Fibroblast of skin of scalp (primary cell): ENCODE measurements at regions not wholly inside any gene's neighbourhood (a gene's known extent, or its start where the extent isn't known, plus 50 kb on each side); places are given as distances from the start of the nearest gene placed in this dataset.

Experiments used
- DNase-seq: peaks from one replicate; pipeline ENCODE4 v3.0.0-alpha.2; 2013

- DNase-seq: no peak
These were observed 95.7 kb downstream of the VAPA start for GRCh38 chr18:10009321-10010144.

GRCh38 chr18:10010611-10011015, 96.8 kb downstream of the VAPA start:
- DNase-seq: peak; percentile 91

GRCh38 chr18:10011061-10011460, 97.2 kb downstream of the VAPA start:
- no peak for DNase-seq

GRCh38 chr18:10011751-10012150, 97.9 kb downstream of the VAPA start:
- no peak for DNase-seq

- DNase-seq: no peak
These were observed 98.7 kb downstream of the VAPA start for GRCh38 chr18:10012526-10012925.

GRCh38 chr18:10013621-10014543, 100.1 kb downstream of the VAPA start:
- no peak for DNase-seq

GRCh38 chr18:10015288-10015701, 101.5 kb downstream of the VAPA start:
- peak; percentile 69 for DNase-seq

- peak; percentile 99 for DNase-seq
These were observed 102.4 kb downstream of the VAPA start for GRCh38 chr18:10015941-10016819.

- DNase-seq: peak; percentile 29
These were observed 103.2 kb downstream of the VAPA start for GRCh38 chr18:10017043-10017442.

GRCh38 chr18:10018289-10018688, 104.5 kb downstream of the VAPA start:
- DNase-seq: no peak

- no peak for DNase-seq
These were observed 106.4 kb downstream of the VAPA start for GRCh38 chr18:10020171-10020570.

- DNase-seq: no peak
These were observed 108.5 kb downstream of the VAPA start for GRCh38 chr18:10022365-10022764.

- DNase-seq: no peak
These were observed 110.2 kb downstream of the VAPA start for GRCh38 chr18:10023853-10024570.

- DNase-seq: no peak
These were observed 112.2 kb downstream of the VAPA start for GRCh38 chr18:10025711-10026670.

GRCh38 chr18:10027031-10027430, 113.2 kb downstream of the VAPA start:
- DNase-seq: no peak

- no peak for DNase-seq
These were observed 113.6 kb downstream of the VAPA start for GRCh38 chr18:10027461-10027860.

- DNase-seq: no peak
These were observed 115.9 kb downstream of the VAPA start for GRCh38 chr18:10029711-10030110.

- DNase-seq: no peak
These were observed 117.2 kb downstream of the VAPA start for GRCh38 chr18:10030816-10031541.

GRCh38 chr18:10032331-10033015, 118.7 kb downstream of the VAPA start:
- DNase-seq: no peak
